GM12878 (cell line): ENCODE measurements at regions not wholly inside any gene's neighbourhood (a gene's known extent, or its start where the extent isn't known, plus 50 kb on each side); places are given as distances from the start of the nearest gene placed in this dataset.

Experiments
- ATAC-seq: fragments of 200-7000 bp; cut with Tn5 transposase; 3 replicates; pipeline ENCODE4 v1.9.1; 2020; ENCODE audit warnings: mild to moderate bottlenecking, moderate library complexity
- BruUV-seq: library from RNA; stranded (reverse); fragments of 400-500 nt; replicated peaks from 2 replicates; lab custom pipeline; 2021; lab: Mats Ljungman, UMichigan
- CTCF ChIA-PET: fragments of 300-600 bp; sonication (Branson Sonifier 250); formaldehyde crosslinking; extraction: SDS; loops from one replicate; lab custom pipeline; 2021; ENCODE audit warnings: inconsistent platforms; lab: Yijun Ruan, JAX
- POLR2A ChIA-PET: fragments of 350-600 bp; formaldehyde crosslinking; extraction: SDS; loops from one replicate; lab custom pipeline; 2021; ENCODE audit warnings: inconsistent platforms; lab: Charles Lee
- RAD21 ChIA-PET: fragments of 300-600 bp; sonication (Branson Sonifier 250); formaldehyde crosslinking; loops from one replicate; lab custom pipeline; 2023; ENCODE audit warnings: antibody characterized with exemption; ENCODE audit not compliant: unreplicated experiment; lab: Charles Lee
- SMC1A ChIA-PET: fragments of 300-600 bp; sonication (Branson Sonifier 250); formaldehyde crosslinking; loops from one replicate; lab custom pipeline; 2023; ENCODE audit not compliant: unreplicated experiment, uncharacterized antibody; lab: Charles Lee
- DNase-seq: peaks from one replicate; pipeline ENCODE4 v3.0.0-alpha.2; 2011; ENCODE audit warnings: low read depth, low spot score
- FAIRE-seq: peaks from 3 replicates; lab custom pipeline; 2011; peaks lifted over from hg19 to GRCh38; lab: Jason Lieb, UNC
- H2AFZ ChIP-seq: 2 replicates; pipeline ENCODE4 v1.6.0; 2011; ENCODE audit warnings: low read depth, low read length, control low read depth; ENCODE audit not compliant: control insufficient read depth
- H3K27ac ChIP-seq: 2 replicates; pipeline ENCODE4 v1.5.1; 2011; ENCODE audit warnings: control low read depth; ENCODE audit not compliant: control insufficient read depth, insufficient read depth
- H3K27me3 ChIP-seq, 2 experiments: replicated peaks in 1 of 2; 2 replicates each; pipeline versions ENCODE4 v1.6.0 to v1.6.1; 2011; ENCODE audit warnings: low read length in 1 of 2; ENCODE audit not compliant: control insufficient read depth in 2 of 2, insufficient read depth in 2 of 2
- H3K36me3 ChIP-seq, 2 experiments: 2 replicates each; pipeline ENCODE4 v1.5.1; 2011; ENCODE audit warnings: low read length in 1 of 2; ENCODE audit not compliant: control insufficient read depth in 2 of 2, insufficient read depth in 2 of 2
- H3K4me1 ChIP-seq: 2 replicates; pipeline ENCODE4 v1.6.1; 2011; ENCODE audit warnings: mild to moderate bottlenecking, low read length, moderate library complexity, mixed read lengths; ENCODE audit not compliant: control insufficient read depth, insufficient read depth
- H3K4me2 ChIP-seq: 2 replicates; pipeline ENCODE4 v1.6.0; 2011; ENCODE audit warnings: control low read depth; ENCODE audit not compliant: control insufficient read depth, insufficient read depth
- H3K4me3 ChIP-seq: fragments of 200-600 bp; sonication (generic); 2 replicates; pipeline ENCODE4 v1.5.1; 2016
- H3K79me2 ChIP-seq: 2 replicates; pipeline ENCODE4 v1.6.0; 2011; ENCODE audit warnings: low read length; ENCODE audit not compliant: control insufficient read depth, insufficient read depth
- H3K9ac ChIP-seq: 2 replicates; pipeline ENCODE4 v1.8.0; 2011; ENCODE audit warnings: low read length, control low read depth, mixed read lengths; ENCODE audit not compliant: control insufficient read depth, insufficient read depth
- H3K9me3 ChIP-seq: replicated peaks from 3 replicates; pipeline ENCODE4 v1.5.1; 2011; ENCODE audit warnings: mild to moderate bottlenecking, low read length; ENCODE audit not compliant: control insufficient read depth, insufficient read depth
- H4K20me1 ChIP-seq: 2 replicates; pipeline ENCODE4 v1.6.0; 2011; ENCODE audit not compliant: control insufficient read depth, insufficient read depth
- CHD1 ChIP-seq: IDR thresholded peaks from 2 replicates; pipeline ENCODE4 v1.6.1; 2012; ENCODE audit warnings: low read depth, low read length, improper control_type of control experiment
- KAT2A ChIP-seq: conservative IDR thresholded peaks from 2 replicates; pipeline ENCODE4 v1.6.1; 2011; ENCODE audit warnings: low read depth, low read length; ENCODE audit not compliant: control insufficient read depth
- PBX3 ChIP-seq: IDR thresholded peaks from 2 replicates; pipeline ENCODE4 v1.6.1; 2011; ENCODE audit warnings: mild to moderate bottlenecking, low read depth, low read length, moderate library complexity; ENCODE audit not compliant: insufficient replicate concordance
- PKNOX1 ChIP-seq: fragments of 450-650 bp; IDR thresholded peaks from 2 replicates; pipeline ENCODE4 v1.6.1; 2016; ENCODE audit warnings: mild to moderate bottlenecking
- RELA ChIP-seq: fragments of 450-650 bp; IDR thresholded peaks from 2 replicates; pipeline ENCODE4 v1.8.0; 2014; ENCODE audit warnings: borderline replicate concordance; ENCODE audit not compliant: partially characterized antibody
- SREBF1 ChIP-seq: IDR thresholded peaks from 2 replicates; pipeline ENCODE4 v1.6.1; 2012; ENCODE audit warnings: mild to moderate bottlenecking, low read length
- WRNIP1 ChIP-seq: IDR thresholded peaks from 2 replicates; pipeline ENCODE4 v1.6.1; 2011; ENCODE audit warnings: low read depth, low read length, improper control_type of control experiment, borderline replicate concordance
- ZNF217 ChIP-seq: fragments of 450-650 bp; IDR thresholded peaks from 2 replicates; pipeline ENCODE4 v1.6.1; 2017; ENCODE audit warnings: antibody characterized with exemption, mild to moderate bottlenecking
- WGBS: methylation state at CpG from one replicate; pipeline ENCODE4 v1.1.6; 2016; ENCODE audit warnings: low lambda C conversion rate; ENCODE audit not compliant: insufficient replicate concordance, insufficient coverage; ENCODE audit errors: missing lambda C conversion rate; 5-methylcytosine and 5-hydroxymethylcytosine counted together
- in situ Hi-C: fragments of 300-500 bp; cut with MboI; formaldehyde crosslinking; loops from 9 replicates; pipeline ENCODE4 v1.14.3; 2018; ENCODE audit warnings: mixed read lengths
- intact Hi-C: fragments of 100-400 bp; cut with micrococcal nuclease; formaldehyde crosslinking; loops from one replicate; pipeline ENCODE4 v1.14.2; 2022; ENCODE audit not compliant: unreplicated experiment
- TF ChIP-seq, protein P1 (sequence below): IDR thresholded peaks from 2 replicates; pipeline ENCODE4 v1.6.1; 2012; ENCODE audit warnings: mild to moderate bottlenecking, low read depth, low read length
- TF ChIP-seq, protein P2 (sequence below): fragments of 450-650 bp; formaldehyde crosslinking; IDR thresholded peaks from 2 replicates; pipeline ENCODE4 v1.4.0; 2022; ENCODE audit warnings: mild to moderate bottlenecking, moderate library complexity
- TF ChIP-seq, protein P3 (sequence below): IDR thresholded peaks from 2 replicates; pipeline ENCODE4 v1.6.1; 2012; ENCODE audit warnings: low read depth, low read length, improper control_type of control experiment
- TF ChIP-seq, protein P4 (sequence below): IDR thresholded peaks from 2 replicates; pipeline ENCODE4 v1.6.1; 2012; ENCODE audit warnings: low read depth, low read length, improper control_type of control experiment

- TF ChIP-seq SREBF1 (no peak), PKNOX1 (no peak), RELA (no peak)
- TF ChIP-seq, protein P1, sequence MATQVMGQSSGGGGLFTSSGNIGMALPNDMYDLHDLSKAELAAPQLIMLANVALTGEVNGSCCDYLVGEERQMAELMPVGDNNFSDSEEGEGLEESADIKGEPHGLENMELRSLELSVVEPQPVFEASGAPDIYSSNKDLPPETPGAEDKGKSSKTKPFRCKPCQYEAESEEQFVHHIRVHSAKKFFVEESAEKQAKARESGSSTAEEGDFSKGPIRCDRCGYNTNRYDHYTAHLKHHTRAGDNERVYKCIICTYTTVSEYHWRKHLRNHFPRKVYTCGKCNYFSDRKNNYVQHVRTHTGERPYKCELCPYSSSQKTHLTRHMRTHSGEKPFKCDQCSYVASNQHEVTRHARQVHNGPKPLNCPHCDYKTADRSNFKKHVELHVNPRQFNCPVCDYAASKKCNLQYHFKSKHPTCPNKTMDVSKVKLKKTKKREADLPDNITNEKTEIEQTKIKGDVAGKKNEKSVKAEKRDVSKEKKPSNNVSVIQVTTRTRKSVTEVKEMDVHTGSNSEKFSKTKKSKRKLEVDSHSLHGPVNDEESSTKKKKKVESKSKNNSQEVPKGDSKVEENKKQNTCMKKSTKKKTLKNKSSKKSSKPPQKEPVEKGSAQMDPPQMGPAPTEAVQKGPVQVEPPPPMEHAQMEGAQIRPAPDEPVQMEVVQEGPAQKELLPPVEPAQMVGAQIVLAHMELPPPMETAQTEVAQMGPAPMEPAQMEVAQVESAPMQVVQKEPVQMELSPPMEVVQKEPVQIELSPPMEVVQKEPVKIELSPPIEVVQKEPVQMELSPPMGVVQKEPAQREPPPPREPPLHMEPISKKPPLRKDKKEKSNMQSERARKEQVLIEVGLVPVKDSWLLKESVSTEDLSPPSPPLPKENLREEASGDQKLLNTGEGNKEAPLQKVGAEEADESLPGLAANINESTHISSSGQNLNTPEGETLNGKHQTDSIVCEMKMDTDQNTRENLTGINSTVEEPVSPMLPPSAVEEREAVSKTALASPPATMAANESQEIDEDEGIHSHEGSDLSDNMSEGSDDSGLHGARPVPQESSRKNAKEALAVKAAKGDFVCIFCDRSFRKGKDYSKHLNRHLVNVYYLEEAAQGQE = no peak
Measured at GRCh38 chr11:122341477-122341876, 225.5 kb upstream of the BLID start (continued).

DNA sequence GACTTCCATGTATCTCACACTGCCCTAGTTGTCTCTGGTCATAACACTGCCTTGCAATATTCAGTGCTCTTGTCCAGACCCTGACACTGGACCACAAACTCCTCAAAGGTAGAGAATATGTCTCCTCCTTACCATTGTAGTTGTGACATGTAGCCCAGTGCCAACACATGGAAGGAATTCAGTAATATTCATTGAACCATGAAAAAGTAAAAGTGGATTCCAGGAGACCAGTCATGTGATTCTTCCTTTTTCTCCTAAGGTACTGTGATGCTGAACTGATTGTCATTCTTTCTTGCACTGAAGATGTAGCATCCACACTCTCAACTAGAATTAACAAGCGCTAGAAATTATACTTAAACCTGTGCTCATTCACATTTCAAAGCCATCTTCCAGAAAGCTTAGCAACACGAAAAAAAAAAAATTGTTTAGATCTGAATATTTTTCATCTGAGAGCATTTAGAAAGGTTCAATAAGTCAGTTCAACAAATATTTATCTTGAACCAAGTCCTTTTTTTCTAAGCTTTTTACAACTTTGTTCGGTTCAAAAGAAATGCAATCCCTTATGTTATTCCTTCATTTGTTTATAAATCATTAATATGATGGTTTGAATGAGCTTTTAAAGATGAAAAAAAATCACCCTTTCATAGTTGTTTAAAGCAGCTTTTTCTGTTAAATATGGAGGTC, 224.7 kb upstream of the BLID start:
- CTCF ChIA-PET = no interaction called here
- in situ Hi-C loops (no loop called here), intact Hi-C loops (no loop called here)
- no peaks in the 10 kb centered on the region for H3K36me3 ChIP-seq
- RAD21 ChIA-PET = no interaction called here
- H3K4me2 ChIP-seq = no peak overlapping the region
- no peak overlapping the region for H3K4me3 ChIP-seq
- no peak overlapping the region for H3K27ac ChIP-seq
- H3K4me1 ChIP-seq = no peaks in the 10 kb centered on the region
- no peak for ATAC-seq
- no peaks in the 10 kb centered on the region for H3K79me2 ChIP-seq
- SMC1A ChIA-PET = no interaction called here
- POLR2A ChIA-PET = no interaction called here
- no peak for DNase-seq
- no peak overlapping the region for H3K9ac ChIP-seq
- BruUV-seq = no TSS peak
- H3K27me3 ChIP-seq = no peaks in the 10 kb centered on the region
- H4K20me1 ChIP-seq = no peaks in the 10 kb centered on the region
- WGBS = 41% methylated on average over 3 of the region's 3 CpGs
- no peak for FAIRE-seq
- H2AFZ ChIP-seq = no peak overlapping the region
- no peaks in the 10 kb centered on the region; the same call in 2 of the 3 replicates for H3K9me3 ChIP-seq
- TF ChIP-seq CHD1 (no peak), WRNIP1 (no peak), KAT2A (no peak), ZNF217 (no peak), PBX3 (no peak)
- TF ChIP-seq, protein P2, sequence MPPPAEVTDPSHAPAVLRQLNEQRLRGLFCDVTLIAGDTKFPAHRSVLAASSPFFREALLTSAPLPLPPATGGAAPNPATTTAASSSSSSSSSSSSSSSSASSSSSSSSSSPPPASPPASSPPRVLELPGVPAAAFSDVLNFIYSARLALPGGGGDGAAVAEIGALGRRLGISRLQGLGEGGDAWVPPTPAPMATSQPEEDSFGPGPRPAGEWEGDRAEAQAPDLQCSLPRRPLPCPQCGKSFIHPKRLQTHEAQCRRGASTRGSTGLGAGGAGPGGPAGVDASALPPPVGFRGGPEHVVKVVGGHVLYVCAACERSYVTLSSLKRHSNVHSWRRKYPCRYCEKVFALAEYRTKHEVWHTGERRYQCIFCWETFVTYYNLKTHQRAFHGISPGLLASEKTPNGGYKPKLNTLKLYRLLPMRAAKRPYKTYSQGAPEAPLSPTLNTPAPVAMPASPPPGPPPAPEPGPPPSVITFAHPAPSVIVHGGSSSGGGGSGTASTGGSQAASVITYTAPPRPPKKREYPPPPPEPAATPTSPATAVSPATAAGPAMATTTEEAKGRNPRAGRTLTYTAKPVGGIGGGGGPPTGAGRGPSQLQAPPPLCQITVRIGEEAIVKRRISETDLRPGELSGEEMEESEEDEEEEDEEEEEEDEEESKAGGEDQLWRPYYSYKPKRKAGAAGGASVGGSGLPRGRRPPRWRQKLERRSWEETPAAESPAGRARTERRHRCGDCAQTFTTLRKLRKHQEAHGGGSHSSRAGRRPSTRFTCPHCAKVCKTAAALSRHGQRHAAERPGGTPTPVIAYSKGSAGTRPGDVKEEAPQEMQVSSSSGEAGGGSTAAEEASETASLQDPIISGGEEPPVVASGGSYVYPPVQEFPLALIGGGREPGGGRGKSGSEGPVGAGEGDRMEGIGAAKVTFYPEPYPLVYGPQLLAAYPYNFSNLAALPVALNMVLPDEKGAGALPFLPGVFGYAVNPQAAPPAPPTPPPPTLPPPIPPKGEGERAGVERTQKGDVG (CRISPR knock-in tag) = no peak
- TF ChIP-seq, protein P3, sequence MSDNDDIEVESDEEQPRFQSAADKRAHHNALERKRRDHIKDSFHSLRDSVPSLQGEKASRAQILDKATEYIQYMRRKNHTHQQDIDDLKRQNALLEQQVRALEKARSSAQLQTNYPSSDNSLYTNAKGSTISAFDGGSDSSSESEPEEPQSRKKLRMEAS = no peak
- TF ChIP-seq, protein P4, sequence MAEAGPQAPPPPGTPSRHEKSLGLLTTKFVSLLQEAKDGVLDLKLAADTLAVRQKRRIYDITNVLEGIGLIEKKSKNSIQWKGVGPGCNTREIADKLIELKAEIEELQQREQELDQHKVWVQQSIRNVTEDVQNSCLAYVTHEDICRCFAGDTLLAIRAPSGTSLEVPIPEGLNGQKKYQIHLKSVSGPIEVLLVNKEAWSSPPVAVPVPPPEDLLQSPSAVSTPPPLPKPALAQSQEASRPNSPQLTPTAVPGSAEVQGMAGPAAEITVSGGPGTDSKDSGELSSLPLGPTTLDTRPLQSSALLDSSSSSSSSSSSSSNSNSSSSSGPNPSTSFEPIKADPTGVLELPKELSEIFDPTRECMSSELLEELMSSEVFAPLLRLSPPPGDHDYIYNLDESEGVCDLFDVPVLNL = no peak
